ENCODE measurements at regions not wholly inside any gene's neighbourhood (a gene's known extent, or its start where the extent isn't known, plus 50 kb on each side); places are given as distances from the start of the nearest gene placed in this dataset.

DNA sequence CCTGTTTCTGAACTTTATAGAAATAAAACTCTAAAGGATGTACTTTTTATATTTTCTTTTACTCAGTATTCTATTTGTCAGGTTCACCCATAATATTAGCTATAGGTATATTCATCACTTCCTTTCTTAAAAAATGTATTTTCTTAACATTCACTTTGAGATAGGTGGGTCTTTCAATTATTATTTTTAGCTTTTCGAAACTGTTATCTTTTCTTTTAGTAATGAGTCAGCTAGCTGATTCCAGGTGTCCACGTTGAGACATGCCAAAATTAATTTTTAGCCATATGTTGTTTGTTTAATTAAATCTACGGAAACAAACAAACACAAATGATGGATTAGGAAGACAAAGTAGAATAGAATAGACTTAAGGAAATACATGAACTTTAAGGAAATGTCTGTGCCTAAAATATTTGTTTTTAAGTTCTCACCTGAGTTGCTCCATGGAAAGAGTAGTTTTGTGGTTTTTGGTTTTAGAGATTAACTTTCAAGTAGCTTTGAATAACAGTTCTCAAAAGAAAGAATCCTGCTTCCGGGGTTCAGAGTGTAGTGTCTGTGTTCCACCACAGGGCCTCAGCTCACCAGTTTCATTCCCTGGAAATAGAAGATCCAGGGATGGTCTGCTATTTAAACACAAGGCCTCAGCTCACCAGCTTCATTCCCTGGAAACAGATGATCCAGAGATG lies 435.0 kb downstream of the HAO1 start:
- H3K4me1 ChIP-seq (ENCODE audit: control insufficient read depth, insufficient read depth, low read length) = peaks cover 2% of the 10 kb centered on the region
- H3K27me3 ChIP-seq (ENCODE audit: control insufficient read depth, insufficient read depth) = no peaks in the 10 kb centered on the region
- H3K9me3 ChIP-seq (ENCODE audit: control insufficient read depth, low read length) = no peaks in the 10 kb centered on the region
- DNase-seq = no peak
- intact Hi-C loops (cut with DNase I) = no loop called here
- WGBS = 77% methylated on average over 4 of the region's 4 CpGs
- no peak overlapping the region for H3K4me3 ChIP-seq (ENCODE audit: low read length)
- no peak for ATAC-seq
- H3K27ac ChIP-seq (ENCODE audit: low read length) = no peak overlapping the region

DNA sequence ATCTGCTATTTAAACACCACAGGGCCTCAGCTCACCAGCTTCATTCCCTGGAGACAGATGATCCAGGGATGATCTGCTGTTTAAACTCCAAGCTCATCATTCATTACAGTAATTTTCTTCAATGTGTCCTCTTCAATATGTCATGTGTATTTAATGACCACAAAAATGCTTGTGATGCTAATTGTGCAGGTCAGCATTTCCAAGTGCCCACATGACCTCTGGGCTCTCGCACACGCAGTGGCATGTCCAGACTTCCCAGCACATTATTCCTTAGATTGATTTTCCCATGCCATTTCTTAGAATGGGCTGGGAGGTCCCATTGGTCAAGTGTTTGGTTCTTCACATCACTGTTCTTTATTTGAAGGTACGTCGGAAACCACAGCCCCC lies 434.4 kb downstream of the HAO1 start:
- no peak for ATAC-seq
- intact Hi-C loops (cut with DNase I) = no loop called here
- WGBS = 92% methylated on average over 4 of the region's 4 CpGs

DNA sequence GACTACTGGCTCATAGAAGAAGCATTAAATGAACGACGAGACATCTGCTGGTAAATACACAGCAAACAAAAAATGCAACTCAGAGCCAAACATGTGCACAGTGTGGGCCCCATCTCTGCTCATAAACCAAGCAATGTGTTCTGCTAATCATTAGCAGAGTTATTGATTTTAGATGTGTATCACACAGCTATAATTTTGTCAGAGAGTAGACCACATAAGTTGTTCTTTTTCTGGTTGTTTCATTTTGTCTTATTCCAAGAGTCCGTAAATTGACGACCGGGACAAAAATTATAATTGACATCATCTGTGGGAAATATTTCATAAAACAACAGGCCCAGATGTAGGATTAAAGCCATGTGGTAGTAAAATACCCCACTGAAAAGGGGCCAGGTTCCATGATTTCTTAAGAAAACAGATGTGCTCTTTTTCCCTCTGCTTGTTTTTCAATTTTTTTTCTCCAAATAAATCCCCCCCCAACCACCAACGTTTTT lies 423.6 kb downstream of the HAO1 start:
- DNase-seq (no peak), ATAC-seq (no peak)
- H3K4me1 ChIP-seq (ENCODE audit: control insufficient read depth, insufficient read depth, low read length) = peaks cover 2% of the 10 kb centered on the region
- WGBS = 68% methylated on average over 6 of the region's 6 CpGs
- intact Hi-C loops (cut with DNase I) = no loop called here
- H3K9me3 ChIP-seq (ENCODE audit: control insufficient read depth, low read length) = no peaks in the 10 kb centered on the region
- H3K27ac ChIP-seq (ENCODE audit: low read length) = no peak overlapping the region
- H3K27me3 ChIP-seq (ENCODE audit: control insufficient read depth, insufficient read depth) = no peaks in the 10 kb centered on the region
- no peak overlapping the region for H3K4me3 ChIP-seq (ENCODE audit: low read length)

More for the DNA sequence above, 434.4 kb downstream of the HAO1 start:
- H3K4me1 ChIP-seq (ENCODE audit: control insufficient read depth, insufficient read depth, low read length) = peaks cover 2% of the 10 kb centered on the region
- H3K9me3 ChIP-seq (ENCODE audit: control insufficient read depth, low read length) = no peaks in the 10 kb centered on the region
- H3K27ac ChIP-seq (ENCODE audit: low read length) = no peak overlapping the region
- no peak for DNase-seq
- H3K4me3 ChIP-seq (ENCODE audit: low read length) = no peak overlapping the region
- no peaks in the 10 kb centered on the region for H3K27me3 ChIP-seq (ENCODE audit: control insufficient read depth, insufficient read depth)

DNA sequence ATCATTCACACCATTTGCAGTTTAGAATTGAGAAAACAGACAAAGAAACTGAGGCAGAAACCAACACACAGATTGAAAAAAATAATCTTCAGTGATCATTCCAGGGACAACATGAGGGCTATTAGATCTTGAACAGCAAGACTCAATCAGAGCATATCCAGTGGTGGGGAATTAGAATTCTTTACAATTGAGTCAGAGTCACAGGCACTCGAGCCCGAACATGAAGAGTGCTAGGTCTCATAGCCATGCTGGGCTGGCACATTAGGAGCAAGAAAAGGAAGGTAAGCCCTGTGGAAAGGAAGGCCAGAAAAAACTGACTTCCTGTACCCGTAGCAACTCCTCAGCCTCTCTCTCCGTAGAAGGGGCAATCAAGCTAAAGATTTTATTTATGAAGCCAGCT lies 419.9 kb downstream of the HAO1 start:
- DNase-seq (no peak), ATAC-seq (no peak)
- Histone ChIP-seq H3K4me3 (ENCODE audit: low read length) (no peak overlapping the region), H3K4me1 (ENCODE audit: control insufficient read depth, insufficient read depth, low read length) (peaks cover 2% of the 10 kb centered on the region), H3K27ac (ENCODE audit: low read length) (no peak overlapping the region), H3K9me3 (ENCODE audit: control insufficient read depth, low read length) (no peaks in the 10 kb centered on the region), H3K27me3 (ENCODE audit: control insufficient read depth, insufficient read depth) (no peaks in the 10 kb centered on the region)
- WGBS = 72% methylated on average over 4 of the region's 4 CpGs
- intact Hi-C loops (cut with DNase I) = no loop called here

DNA sequence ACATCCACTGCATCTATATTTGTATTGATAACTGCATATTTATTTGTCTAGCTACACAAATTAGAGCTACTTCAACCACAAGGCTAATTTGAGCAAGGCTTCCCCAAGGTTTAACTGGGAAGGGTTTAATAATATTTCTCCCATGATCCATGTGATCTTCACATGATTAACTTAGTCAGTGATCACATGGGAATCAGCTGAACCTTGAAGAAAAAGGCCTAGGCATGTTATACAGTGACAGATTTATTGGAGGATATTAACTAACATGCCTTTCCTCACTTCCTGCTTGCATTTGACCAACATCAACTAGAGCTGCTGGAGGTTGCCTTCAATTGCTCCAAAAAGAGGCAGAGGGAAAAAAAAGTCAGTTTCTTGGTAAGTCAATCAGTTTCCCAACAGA lies 417.0 kb downstream of the HAO1 start:
- H3K27ac ChIP-seq (ENCODE audit: low read length) = no peak overlapping the region
- ATAC-seq = no peak
- intact Hi-C loops (cut with DNase I) = no loop called here

DNA sequence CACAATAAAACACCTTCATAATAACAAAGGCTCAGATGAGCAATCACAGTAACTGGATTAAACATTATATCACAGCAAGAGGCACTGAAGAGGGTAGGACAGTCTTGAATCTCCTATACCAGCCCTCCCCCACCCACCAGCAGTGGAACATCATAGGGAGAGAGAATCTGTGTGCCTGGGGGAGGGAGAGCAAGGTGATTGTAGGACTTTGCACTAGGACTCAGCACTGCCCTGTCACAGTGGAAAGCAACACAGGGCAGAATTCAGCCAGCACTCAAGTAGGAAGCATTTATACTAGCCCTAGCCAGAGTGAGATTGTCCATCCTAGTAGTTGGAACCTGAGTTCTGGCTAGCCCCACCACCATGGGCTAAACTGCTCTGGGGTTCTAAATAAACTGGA lies 400.2 kb downstream of the HAO1 start:
- Histone ChIP-seq H3K4me3 (ENCODE audit: low read length) (no peak overlapping the region), H3K9me3 (ENCODE audit: control insufficient read depth, low read length) (peaks cover 2% of the 10 kb centered on the region), H3K27me3 (ENCODE audit: control insufficient read depth, insufficient read depth) (no peaks in the 10 kb centered on the region), H3K27ac (ENCODE audit: low read length) (no peak overlapping the region), H3K4me1 (ENCODE audit: control insufficient read depth, insufficient read depth, low read length) (no peaks in the 10 kb centered on the region)
- intact Hi-C loops (cut with DNase I) = no loop called here
- DNase-seq (no peak), ATAC-seq (no peak)

More for the DNA sequence above, 417.0 kb downstream of the HAO1 start:
- DNase-seq = no peak
- Histone ChIP-seq H3K27me3 (ENCODE audit: control insufficient read depth, insufficient read depth) (no peaks in the 10 kb centered on the region), H3K4me1 (ENCODE audit: control insufficient read depth, insufficient read depth, low read length) (no peaks in the 10 kb centered on the region), H3K4me3 (ENCODE audit: low read length) (no peak overlapping the region), H3K9me3 (ENCODE audit: control insufficient read depth, low read length) (no peaks in the 10 kb centered on the region)

DNA sequence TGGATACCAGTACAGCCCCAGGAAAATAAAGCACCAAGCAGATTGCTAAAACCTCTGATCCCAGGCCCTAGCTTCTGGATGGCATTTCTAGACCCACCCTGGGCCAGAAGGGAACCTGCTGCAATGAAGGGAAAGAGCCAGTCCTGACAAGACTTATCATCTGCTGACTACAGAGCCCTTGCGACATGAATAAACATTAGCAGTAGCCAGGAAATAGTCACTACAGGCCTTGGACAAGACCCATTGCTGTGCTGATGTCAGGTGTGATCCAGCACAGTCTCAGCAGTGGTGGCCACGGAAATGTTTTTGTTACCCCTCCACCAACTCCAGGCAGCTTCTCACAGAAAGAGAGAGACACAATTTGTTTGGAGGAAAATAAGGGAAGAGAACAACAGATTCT lies 399.3 kb downstream of the HAO1 start:
- no peak for ATAC-seq
- H3K4me3 ChIP-seq (ENCODE audit: low read length) = no peak overlapping the region
- no peak overlapping the region for H3K27ac ChIP-seq (ENCODE audit: low read length)
- H3K9me3 ChIP-seq (ENCODE audit: control insufficient read depth, low read length) = peaks cover 2% of the 10 kb centered on the region
- no peaks in the 10 kb centered on the region for H3K4me1 ChIP-seq (ENCODE audit: control insufficient read depth, insufficient read depth, low read length)
- DNase-seq = no peak
- intact Hi-C loops (cut with DNase I) = no loop called here
- WGBS = 82% methylated on average over 2 of the region's 2 CpGs
- H3K27me3 ChIP-seq (ENCODE audit: control insufficient read depth, insufficient read depth) = no peaks in the 10 kb centered on the region

DNA sequence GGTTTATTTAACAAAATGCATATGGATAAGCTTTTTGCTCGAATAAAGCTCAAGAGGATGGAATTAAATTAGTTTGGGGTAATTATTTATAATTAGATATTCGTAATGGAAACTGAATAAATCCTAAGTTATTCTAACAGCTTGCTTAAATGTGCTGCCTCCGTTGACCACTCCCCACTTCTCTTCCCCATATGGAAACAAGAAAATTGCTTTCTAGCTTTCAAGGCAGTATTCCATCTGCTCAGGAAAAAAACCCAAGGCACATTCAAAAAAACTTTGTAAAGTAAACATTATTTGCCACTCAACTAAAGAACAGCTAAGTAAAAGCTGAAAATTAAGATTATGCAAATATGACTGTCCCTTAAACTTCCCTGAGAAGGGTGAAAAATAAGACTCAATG lies 369.2 kb downstream of the HAO1 start:
- Histone ChIP-seq H3K4me3 (ENCODE audit: low read length) (no peak overlapping the region), H3K27ac (ENCODE audit: low read length) (no peak overlapping the region), H3K27me3 (ENCODE audit: control insufficient read depth, insufficient read depth) (no peaks in the 10 kb centered on the region), H3K4me1 (ENCODE audit: control insufficient read depth, insufficient read depth, low read length) (no peaks in the 10 kb centered on the region), H3K9me3 (ENCODE audit: control insufficient read depth, low read length) (no peaks in the 10 kb centered on the region)
- 77% methylated on average over 3 of the region's 3 CpGs for WGBS
- no peak for DNase-seq
- intact Hi-C loops (cut with DNase I) = no loop called here
- no peak for ATAC-seq

DNA sequence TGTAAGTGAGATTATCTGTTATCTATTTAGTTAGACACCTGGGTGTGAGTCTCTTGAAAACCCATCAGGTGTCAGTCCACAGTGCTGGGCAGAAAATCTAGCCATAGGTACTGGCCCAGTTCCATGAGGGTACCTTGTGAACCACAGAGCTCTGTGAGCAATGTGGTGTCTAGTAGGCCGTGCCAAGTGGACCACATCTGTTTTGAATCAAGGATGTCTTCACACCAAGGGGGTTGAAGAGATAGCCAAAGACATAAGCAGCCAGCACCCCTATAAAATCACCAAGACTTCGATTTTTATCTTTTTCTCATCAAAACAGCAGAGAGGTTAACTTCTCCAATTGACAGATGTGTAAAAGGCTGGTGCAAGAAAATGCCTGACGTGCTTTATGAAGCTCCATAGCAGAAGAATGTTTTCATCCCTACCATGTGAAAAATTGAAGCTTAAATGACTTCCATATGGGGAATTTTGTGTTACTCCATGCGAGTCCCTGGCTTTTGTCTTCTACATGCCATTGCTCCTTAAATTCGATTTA lies 368.7 kb downstream of the HAO1 start:
- H3K4me3 ChIP-seq (ENCODE audit: low read length) = no peak overlapping the region
- no peak overlapping the region for H3K27ac ChIP-seq (ENCODE audit: low read length)
- ATAC-seq = no peak
- 76% methylated on average over 5 of the region's 5 CpGs for WGBS
- no peak for DNase-seq
- H3K9me3 ChIP-seq (ENCODE audit: control insufficient read depth, low read length) = no peaks in the 10 kb centered on the region
- H3K27me3 ChIP-seq (ENCODE audit: control insufficient read depth, insufficient read depth) = no peaks in the 10 kb centered on the region
- H3K4me1 ChIP-seq (ENCODE audit: control insufficient read depth, insufficient read depth, low read length) = no peaks in the 10 kb centered on the region
- intact Hi-C loops (cut with DNase I) = no loop called here

DNA sequence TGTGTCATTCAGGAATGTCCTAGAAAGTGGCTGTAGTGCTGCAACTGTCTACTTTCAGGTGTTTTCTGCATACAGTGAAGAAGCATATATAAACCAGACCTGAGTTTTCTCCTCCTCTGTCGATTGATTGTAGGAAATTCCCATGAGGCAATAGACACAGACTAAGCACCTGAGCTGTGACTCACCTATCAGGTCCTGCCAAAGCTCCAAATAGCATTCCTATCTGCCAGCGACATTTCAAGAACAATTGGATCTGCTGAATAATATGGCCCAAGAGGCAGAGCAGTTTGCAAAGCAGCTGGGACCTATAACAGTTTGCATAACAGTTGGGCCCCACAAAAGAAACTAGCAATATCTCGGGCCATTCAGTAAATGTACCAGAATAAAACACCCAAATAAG lies 360.4 kb downstream of the HAO1 start:
- Histone ChIP-seq H3K4me3 (ENCODE audit: low read length) (no peak overlapping the region), H3K9me3 (ENCODE audit: control insufficient read depth, low read length) (no peaks in the 10 kb centered on the region), H3K4me1 (ENCODE audit: control insufficient read depth, insufficient read depth, low read length) (no peaks in the 10 kb centered on the region), H3K27me3 (ENCODE audit: control insufficient read depth, insufficient read depth) (no peaks in the 10 kb centered on the region), H3K27ac (ENCODE audit: low read length) (no peak overlapping the region)
- intact Hi-C loops (cut with DNase I) = no loop called here
- no peak for ATAC-seq
- 75% methylated on average over 3 of the region's 3 CpGs for WGBS
- no peak for DNase-seq

DNA sequence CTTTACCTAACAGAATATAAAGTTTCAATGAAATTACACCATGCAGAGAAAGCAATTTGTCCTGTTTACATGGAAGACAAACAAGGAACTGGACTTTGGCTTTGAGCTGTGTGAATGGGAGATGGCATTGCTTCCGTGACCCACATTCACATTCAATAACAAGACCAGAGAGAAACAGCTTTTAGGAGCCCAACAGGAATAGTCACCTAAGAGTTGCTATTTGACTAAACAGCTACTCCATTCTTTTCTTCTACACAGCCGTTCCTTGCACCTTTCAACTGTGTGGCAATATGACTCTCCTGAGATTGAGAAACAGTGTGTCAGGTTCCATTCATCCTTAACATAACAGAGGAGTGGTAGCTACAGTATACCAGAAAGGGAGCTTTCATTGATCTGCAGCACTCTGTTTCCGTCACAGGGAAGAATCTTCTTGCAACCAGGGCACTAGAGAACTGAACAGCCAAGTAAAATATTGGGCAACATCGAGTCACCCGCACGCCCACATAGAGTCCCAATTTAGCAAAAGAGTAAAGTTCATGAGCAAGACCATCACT lies 355.1 kb downstream of the HAO1 start:
- Histone ChIP-seq H3K9me3 (ENCODE audit: control insufficient read depth, low read length) (no peaks in the 10 kb centered on the region), H3K27me3 (ENCODE audit: control insufficient read depth, insufficient read depth) (no peaks in the 10 kb centered on the region), H3K4me3 (ENCODE audit: low read length) (no peak overlapping the region), H3K4me1 (ENCODE audit: control insufficient read depth, insufficient read depth, low read length) (no peaks in the 10 kb centered on the region), H3K27ac (ENCODE audit: low read length) (no peak overlapping the region)
- ATAC-seq (no peak), DNase-seq (no peak)
- 82% methylated on average over 6 of the region's 6 CpGs for WGBS
- intact Hi-C loops (cut with DNase I) = no loop called here

Measured in right cardiac atrium (tissue), 5 donors.